Transverse colon (tissue), 4 donors: ENCODE measurements at regions not wholly inside any gene's neighbourhood (a gene's known extent, or its start where the extent isn't known, plus 50 kb on each side); places are given as distances from the start of the nearest gene placed in this dataset.

Source experiments
- CTCF ChIP-seq, 5 experiments: fragments of 200-600 bp in 3 of 5; fragments of 450-650 bp in 2 of 5; sonication (generic) in 3 of 5; IDR thresholded peaks; 1 replicate in 2 of 5; 2 replicates in 3 of 5; pipeline ENCODE4 v1.5.1; 2016 to 2017; ENCODE audit warnings: antibody characterized with exemption in 5 of 5, inconsistent platforms in 3 of 5, mild to moderate bottlenecking in 2 of 5, moderate library complexity in 1 of 5
- EP300 ChIP-seq: sonication (generic); formaldehyde crosslinking; IDR thresholded peaks from one replicate; pipeline ENCODE4 v1.6.1; 2017; ENCODE audit warnings: antibody characterized with exemption, low read depth
- POLR2A ChIP-seq: fragments of 450-650 bp; IDR thresholded peaks from one replicate; pipeline ENCODE4 v1.6.1; 2016; ENCODE audit warnings: antibody characterized with exemption, mild to moderate bottlenecking, moderate library complexity
- POLR2AphosphoS5 ChIP-seq, 3 donors: sonication (generic); formaldehyde crosslinking; IDR thresholded peaks; one replicate each; pipeline ENCODE4 v1.6.1; 2016; ENCODE audit warnings: antibody characterized with exemption in 3 of 3

- TF ChIP-seq POLR2AphosphoS5 (IDR thresholded peaks at IDR 0.05) (no peak), CTCF (IDR thresholded peaks at IDR 0.05) (no peak), POLR2A (no peak), EP300 (no peak)
These were observed 86.0 kb downstream of the PLXNA1 start for GRCh38 chr3:127068871-127069270.
